OCI-M2 (cell line): ENCODE measurements at regions not wholly inside any gene's neighbourhood (a gene's known extent, or its start where the extent isn't known, plus 50 kb on each side); places are given as distances from the start of the nearest gene placed in this dataset.

ENCODE experiments used
- DNase-seq: peaks from one replicate; lab custom pipeline; 2025; ENCODE audit not compliant: unreplicated experiment; lab: John Stamatoyannopoulos, UW

- DNase-seq: no peak
Measured at GRCh38 chr2:82641598-82642180, 1817.4 kb downstream of the SUCLG1 start.

GRCh38 chr2:82636402-82637020, 1822.6 kb downstream of the SUCLG1 start:
- no peak for DNase-seq

DNA sequence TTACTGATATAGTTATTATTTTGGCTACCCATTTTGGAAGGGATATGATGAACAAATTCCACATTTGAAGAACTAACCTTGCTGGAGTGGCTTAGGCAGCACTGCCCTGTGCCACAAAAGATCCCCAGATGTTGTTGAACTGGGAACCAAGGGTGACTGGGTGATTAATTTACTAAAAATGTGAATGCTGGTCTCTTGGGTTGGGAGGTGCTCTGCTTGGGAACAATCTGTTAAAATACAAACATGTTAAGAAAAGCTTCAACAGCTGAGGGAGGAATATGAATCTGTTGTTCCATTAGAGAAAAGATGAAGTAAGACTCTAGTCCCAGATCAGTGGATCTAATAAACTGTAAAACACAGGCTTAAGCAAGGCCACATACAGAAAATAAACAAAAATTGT, 1860.1 kb downstream of the SUCLG1 start:
- DNase-seq: no peak

DNA sequence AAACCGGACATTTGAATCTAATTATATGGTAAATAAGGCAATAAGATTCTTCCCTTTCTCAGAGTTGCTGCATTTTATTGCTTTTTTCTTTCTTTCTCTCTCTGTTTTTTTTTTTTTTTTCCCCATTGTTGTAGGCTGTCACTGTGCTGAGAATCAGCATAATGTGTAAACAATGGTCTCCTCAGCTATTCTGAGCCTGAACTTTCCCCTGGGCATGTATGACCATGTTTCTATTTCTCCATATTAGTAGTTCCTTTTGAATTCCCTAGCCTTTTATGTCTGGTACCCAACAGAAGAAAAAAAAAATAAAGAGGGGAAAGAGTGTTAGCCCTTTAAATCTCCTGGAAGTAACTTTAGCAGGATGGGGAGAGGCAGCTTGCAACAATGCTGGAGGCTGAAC, 1862.5 kb downstream of the SUCLG1 start:
- DNase-seq: no peak

DNA sequence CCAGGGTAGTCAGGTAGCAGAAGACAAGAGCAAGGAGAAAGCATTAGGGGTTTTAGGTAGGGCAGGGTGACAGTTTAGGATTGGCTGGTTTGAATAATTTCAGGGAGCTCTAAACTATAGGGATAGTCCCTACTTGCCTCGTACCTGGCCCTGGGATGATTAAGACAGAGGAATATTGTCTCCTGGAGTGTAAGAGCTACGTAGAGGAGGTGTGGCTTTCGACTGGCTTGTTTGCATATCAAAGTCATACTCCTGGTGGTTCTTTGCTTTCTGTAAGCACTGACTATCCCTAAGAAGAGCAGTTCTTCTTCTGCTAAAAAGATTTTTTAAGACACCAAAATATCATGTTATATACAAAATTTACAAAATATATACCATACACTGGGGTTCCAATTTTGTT, 1867.4 kb downstream of the SUCLG1 start:
- no peak for DNase-seq

- no peak for DNase-seq
Measured at GRCh38 chr2:82576656-82577055, 1882.4 kb downstream of the SUCLG1 start.

DNA sequence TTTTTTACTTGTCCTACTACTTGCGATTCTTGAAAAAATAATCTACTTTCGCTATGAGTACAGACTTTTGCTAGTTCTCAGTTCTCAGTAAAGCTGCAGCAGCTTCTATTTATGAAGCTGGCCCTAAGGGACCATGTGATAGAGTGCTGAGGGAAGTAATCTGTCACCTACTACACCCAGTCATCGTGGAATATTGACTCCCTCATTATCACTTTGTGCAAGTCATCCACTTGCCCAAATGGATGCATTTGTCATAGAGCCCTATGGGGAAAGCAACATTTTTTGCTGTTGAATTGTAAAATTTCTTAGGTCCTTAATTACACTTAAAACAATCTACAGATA, 1919.8 kb downstream of the SUCLG1 start:
- DNase-seq: no peak

DNA sequence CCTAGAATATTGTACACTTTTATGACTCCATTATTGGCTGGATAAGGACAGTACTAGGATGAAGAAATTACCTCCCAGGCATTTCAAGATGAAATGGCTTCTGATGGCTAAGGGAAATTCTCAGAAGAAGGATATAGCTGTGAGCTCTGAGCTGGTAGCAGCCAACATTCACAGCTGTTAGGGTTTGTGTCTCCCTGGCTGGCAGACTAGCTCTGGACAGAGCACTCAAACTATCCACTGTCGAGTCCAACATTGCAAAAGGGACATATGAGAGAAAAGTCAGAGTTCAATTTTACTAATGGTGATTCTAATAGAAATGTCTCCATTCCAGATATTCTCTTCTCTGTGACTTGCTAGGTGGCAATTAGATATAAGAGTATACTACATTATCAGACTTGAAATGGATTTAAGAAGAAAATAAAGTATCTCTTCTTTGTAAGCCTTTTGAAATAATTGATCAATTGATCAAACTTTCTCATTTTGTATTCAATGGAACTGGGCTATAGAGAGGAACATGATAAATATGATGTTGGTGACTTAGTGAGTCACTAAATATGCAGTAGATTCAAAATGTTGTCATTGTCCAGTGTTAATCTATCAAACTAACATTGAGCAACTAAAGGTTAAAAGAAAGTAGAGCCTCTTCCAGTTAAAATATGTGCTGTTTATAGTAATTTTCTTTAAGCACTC, 1920.3 kb downstream of the SUCLG1 start:
- no peak for DNase-seq

DNA sequence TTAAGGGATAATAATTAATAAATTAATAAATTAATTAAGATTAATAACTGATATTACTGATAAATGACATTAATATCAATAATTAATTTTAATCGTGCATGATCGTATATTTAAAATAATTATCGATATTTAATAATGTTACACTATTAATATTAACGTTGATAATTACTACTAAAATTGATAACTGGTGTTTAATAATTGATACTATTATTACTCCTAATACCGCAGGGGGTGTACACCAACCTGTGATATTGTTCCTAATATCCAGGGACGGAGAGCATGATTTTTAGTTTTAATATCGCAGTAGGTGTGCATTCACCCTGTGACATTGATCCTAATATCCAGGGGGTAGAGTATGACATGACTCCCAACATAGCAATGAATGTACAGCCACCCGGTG, 1930.8 kb downstream of the SUCLG1 start:
- no peak for DNase-seq

GRCh38 chr2:82527124-82527523, 1932.0 kb downstream of the SUCLG1 start:
- DNase-seq: no peak

DNA sequence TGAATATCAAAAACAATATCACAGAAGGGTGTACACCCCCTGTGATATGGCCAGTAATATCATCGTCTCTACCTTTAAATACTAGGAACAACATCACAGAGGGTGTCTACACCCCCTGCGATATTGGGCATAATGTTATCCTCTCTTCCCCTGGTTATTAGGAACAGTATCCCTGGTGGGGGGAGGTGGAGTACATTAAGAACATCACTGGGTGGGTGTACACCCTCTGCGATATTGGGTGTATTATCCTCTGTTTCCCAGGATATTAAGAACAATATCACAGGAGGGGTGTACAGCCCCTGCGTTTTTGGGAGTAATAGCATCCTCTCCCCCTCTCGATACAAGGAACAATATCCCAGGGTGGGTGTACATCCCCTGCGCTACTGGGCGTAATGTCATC, 1932.8 kb downstream of the SUCLG1 start:
- no peak for DNase-seq

GRCh38 chr2:82525744-82526143, 1933.3 kb downstream of the SUCLG1 start:
- no peak for DNase-seq

DNA sequence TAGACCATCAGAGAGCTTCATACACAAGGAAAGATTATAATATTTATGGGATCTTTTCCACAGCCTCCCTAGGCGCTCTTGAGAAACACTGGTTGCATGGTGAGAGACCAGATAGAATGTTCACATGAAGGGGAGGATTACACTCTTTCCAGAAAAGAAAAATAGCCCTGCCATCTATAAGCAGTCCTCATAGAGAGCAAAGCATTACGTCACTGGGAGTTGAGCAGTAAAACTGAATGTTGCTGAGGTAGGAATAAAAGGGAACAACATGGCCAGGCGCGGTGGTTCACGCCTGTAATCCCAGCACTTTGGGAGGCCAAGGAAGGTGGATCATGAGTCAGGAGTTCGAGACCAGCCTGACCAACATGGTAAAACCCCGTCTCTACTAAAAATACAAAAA, 1934.3 kb downstream of the SUCLG1 start:
- DNase-seq: no peak

DNA sequence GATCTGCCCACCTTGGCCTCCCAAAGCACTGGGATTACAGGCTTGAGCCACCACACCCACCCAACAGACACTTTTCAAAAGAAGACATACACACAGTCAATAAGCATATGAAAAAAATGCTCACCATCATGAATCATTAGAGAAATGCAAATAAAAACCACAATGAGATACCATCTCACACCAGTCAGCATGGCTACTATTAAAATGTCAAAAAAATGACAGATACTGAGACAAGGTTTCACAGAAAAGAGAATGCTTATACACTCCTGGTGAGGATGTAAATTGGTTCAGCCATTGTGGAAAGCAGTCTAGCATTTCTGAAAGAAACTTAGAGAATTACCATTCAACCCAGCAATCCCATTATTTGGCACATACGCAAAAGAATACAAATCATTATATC, 1947.2 kb downstream of the SUCLG1 start:
- DNase-seq: no peak

DNA sequence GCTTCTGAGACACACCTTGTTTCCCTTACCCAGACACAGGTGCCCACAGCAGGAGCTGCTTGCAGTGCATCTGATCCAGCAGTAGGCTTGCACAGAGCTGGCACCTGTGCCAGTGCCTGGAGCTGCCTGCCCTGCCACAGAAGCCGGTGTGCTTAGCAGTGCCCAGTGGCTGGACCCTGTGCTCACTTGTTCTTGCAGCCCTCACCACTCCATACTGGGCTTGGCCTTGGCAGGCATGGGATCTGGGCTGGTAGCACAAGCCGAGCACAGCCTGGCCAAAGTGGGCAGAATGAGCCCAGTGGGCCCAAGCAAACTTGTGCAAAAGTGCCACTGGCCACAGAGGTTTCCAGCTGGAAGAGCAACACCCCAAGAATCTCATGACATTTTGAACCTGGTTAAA, 1950.4 kb downstream of the SUCLG1 start:
- DNase-seq: no peak

DNA sequence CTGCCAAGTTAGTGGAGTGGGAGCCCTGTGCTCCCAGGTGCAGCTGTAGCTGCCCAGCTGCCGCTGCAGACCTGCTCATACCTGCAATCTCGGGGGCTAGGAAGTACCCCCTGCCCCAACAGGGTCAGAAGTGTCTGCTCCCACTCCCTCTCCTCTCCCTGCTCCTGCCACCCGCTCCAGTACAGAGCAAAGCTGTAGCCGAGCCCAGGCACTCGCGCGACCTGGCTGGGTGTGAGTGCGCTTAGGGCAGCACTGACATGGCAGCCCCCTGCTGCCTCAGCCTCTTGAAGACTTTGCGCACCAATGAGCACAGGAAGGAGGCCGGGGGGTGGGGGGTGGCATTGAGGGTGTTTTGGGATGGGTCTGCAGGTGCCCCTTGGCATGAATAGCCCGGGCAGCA, 1951.4 kb downstream of the SUCLG1 start:
- DNase-seq: no peak

DNA sequence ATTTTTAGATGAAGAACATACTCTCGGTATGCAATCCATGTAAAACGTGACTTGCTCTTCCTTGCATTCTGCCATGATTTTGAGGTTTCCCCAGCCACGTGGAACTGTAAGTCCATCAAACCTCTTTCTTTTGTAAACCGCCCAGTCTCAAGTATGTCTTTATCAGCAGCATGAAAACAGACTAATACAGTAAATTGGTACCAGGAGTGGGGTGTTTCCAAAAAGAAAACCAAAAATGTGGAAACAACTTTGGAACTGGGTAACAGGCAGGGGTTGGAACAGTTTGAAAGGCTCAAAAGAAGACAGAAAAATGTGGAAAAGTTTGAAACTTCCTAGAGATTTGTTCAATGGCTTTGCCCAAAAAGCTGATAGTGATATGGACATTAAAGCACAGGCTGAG, 1957.9 kb downstream of the SUCLG1 start:
- no peak for DNase-seq

GRCh38 chr2:82498777-82499443, 1960.2 kb downstream of the SUCLG1 start:
- DNase-seq: no peak

DNA sequence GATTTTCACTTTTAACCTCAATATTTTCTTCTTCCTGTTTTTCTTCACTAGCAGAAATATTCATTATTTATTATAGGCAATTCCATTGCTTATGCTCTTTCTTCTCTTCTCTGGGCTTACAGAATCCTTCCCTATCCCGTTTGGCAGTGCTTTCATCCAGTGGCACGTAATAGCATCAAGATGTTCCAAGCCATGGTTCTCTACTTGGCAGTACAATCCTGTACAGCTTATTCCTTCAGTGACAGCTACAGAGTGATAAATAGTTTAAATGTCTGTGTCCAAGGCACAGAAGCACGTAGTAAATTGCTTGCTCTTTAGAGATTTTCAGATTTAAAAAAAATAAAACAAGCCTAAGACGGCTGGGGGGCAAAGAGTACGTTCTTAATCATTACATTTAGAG, 1964.3 kb downstream of the SUCLG1 start:
- DNase-seq: no peak

DNA sequence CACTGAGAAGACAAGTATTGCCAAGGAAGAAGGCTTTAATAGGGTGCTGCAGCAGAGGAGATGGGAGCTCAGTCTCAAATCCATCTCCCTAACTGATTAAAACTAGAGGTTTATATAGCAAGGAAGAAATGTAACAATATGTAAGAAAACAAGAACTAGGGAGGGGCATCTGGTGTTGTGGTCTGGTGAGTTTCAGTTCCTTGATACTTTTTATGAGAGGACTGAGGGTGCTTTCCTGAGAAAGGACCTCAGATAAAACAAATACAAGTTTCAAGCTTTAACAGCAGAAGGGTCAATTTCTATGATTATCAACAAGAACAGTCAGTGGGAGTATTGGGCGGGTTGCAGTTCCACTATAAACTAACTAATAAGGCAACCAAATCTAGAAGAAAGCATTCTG, 1967.5 kb downstream of the SUCLG1 start:
- DNase-seq: no peak

DNA sequence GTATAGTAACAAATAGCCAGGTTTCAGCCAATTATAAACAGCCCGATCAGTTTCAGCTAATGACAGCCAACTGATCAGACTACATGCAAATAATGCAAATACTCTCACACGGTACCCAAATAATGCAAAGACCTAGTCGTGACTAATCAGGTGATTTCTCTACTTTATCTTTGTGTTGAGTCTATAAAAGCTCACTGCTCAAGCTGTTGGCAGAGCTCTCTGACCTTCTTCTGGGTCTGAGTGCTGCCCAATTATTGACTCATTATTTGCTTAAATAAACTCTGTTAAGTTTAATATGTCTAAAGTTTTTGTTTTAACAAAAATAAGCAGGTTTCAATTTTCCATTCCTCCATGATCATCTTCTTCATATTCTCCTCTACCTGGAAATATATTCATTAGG, 1971.7 kb downstream of the SUCLG1 start:
- DNase-seq: no peak

DNA sequence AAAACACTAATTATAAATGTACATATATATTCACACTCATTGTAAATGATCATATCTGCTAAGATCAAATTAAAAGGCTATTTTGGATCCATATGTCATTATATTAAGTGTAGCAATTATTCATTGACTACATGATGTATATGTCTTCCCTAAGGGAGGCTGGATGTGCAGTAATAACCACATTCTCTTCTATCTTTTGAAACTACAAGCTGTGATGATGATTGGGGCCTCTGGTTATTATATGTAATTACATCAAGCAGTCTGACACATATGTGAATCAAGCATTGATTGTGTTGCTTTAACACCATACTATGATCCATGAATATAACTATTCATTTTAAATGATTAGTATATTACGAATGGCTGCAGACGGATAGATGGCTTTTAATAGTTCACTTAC, 1973.4 kb downstream of the SUCLG1 start:
- DNase-seq: no peak
